ENCODE measurements at regions not wholly inside any gene's neighbourhood (a gene's known extent, or its start where the extent isn't known, plus 50 kb on each side); places are given as distances from the start of the nearest gene placed in this dataset.

- no peak for TF ChIP-seq CTCF (IDR thresholded peaks at IDR 0.05; ENCODE audit: low read depth, low read length, missing control alignments)
- no peak for DNase-seq (ENCODE audit: extremely low read depth, low read depth)
- no peak overlapping the region for H3K4me3 ChIP-seq (replicated peaks; ENCODE audit: low read depth, low read length)
Observed at GRCh38 chr18:67143028-67143427, 373.5 kb downstream of the DSEL start.

- no peak overlapping the region for H3K4me3 ChIP-seq (replicated peaks; ENCODE audit: low read depth, low read length)
- no peak for DNase-seq (ENCODE audit: extremely low read depth, low read depth)
- no peak for TF ChIP-seq CTCF (IDR thresholded peaks at IDR 0.05; ENCODE audit: low read depth, low read length, missing control alignments)
Observed at GRCh38 chr18:67142604-67143003, 373.9 kb downstream of the DSEL start.

- no peak for DNase-seq (ENCODE audit: extremely low read depth, low read depth)
- no peak for TF ChIP-seq CTCF (IDR thresholded peaks at IDR 0.05; ENCODE audit: low read depth, low read length, missing control alignments)
Observed at GRCh38 chr18:67140495-67140894, 376.0 kb downstream of the DSEL start.

GRCh38 chr18:67139899-67140298 lies 376.6 kb downstream of the DSEL start:
- no peak overlapping the region for H3K4me3 ChIP-seq (replicated peaks; ENCODE audit: low read depth, low read length)
- TF ChIP-seq CTCF (IDR thresholded peaks at IDR 0.05; ENCODE audit: low read depth, low read length, missing control alignments), result no peak
- DNase-seq (ENCODE audit: extremely low read depth, low read depth), result no peak

More at GRCh38 chr18:67140495-67140894, 376.0 kb downstream of the DSEL start:
- no peak overlapping the region for H3K4me3 ChIP-seq (replicated peaks; ENCODE audit: low read depth, low read length)

GRCh38 chr18:67135981-67136380 lies 380.5 kb downstream of the DSEL start:
- H3K4me3 ChIP-seq (replicated peaks; ENCODE audit: low read depth, low read length), result no peak overlapping the region
- no peak for TF ChIP-seq CTCF (IDR thresholded peaks at IDR 0.05; ENCODE audit: low read depth, low read length, missing control alignments)
- DNase-seq (ENCODE audit: extremely low read depth, low read depth), result no peak

GRCh38 chr18:67134911-67135310 lies 381.6 kb downstream of the DSEL start:
- no peak for TF ChIP-seq CTCF (IDR thresholded peaks at IDR 0.05; ENCODE audit: low read depth, low read length, missing control alignments)
- DNase-seq (ENCODE audit: extremely low read depth, low read depth), result no peak
- H3K4me3 ChIP-seq (replicated peaks; ENCODE audit: low read depth, low read length), result no peak overlapping the region

- H3K4me3 ChIP-seq (replicated peaks; ENCODE audit: low read depth, low read length), result no peak overlapping the region
- TF ChIP-seq CTCF (IDR thresholded peaks at IDR 0.05; ENCODE audit: low read depth, low read length, missing control alignments), result no peak
- no peak for DNase-seq (ENCODE audit: extremely low read depth, low read depth)
Observed at GRCh38 chr18:67133669-67134068, 382.9 kb downstream of the DSEL start.

All from HFF-Myc (cell line).